OCI-LY1 (cell line): ENCODE measurements at regions not wholly inside any gene's neighbourhood (a gene's known extent, or its start where the extent isn't known, plus 50 kb on each side); places are given as distances from the start of the nearest gene placed in this dataset.
"Not testable (repeated sequence)": the region's sequence is repeated elsewhere in the genome, so short reads cannot be mapped to it uniquely, and the experiment has no call there.

Experiments
- H2AFZ ChIP-seq: fragments of 200-600 bp; sonication (generic), shearing (Covaris generic); 2 replicates; pipeline ENCODE4 v1.6.0; 2014; ENCODE audit warnings: antibody characterized with exemption, mild to moderate bottlenecking, low read length
- H3F3A ChIP-seq: fragments of 200-600 bp; sonication (generic), shearing (Covaris generic); 2 replicates; pipeline ENCODE4 v1.6.0; 2014; ENCODE audit warnings: mild to moderate bottlenecking, antibody characterized with exemption, low read length, moderate library complexity; ENCODE audit not compliant: insufficient read depth
- H3K27ac ChIP-seq: fragments of 200-600 bp; sonication (generic); 2 replicates; pipeline ENCODE4 v1.5.1; 2014; ENCODE audit warnings: low read length, mixed run types, mild to moderate bottlenecking, low read depth; ENCODE audit not compliant: poor library complexity, severe bottlenecking
- H3K27me3 ChIP-seq: fragments of 200-600 bp; sonication (generic); 2 replicates; pipeline ENCODE4 v1.6.0; 2014; ENCODE audit warnings: antibody characterized with exemption, mild to moderate bottlenecking, low read length, moderate library complexity; ENCODE audit not compliant: insufficient read depth
- H3K36me3 ChIP-seq: fragments of 200-600 bp; sonication (generic); 2 replicates; pipeline ENCODE4 v1.6.1; 2014; ENCODE audit warnings: mild to moderate bottlenecking, antibody characterized with exemption, low read length, moderate library complexity, mixed read lengths; ENCODE audit not compliant: insufficient read depth
- H3K4me1 ChIP-seq: fragments of 200-600 bp; sonication (generic); 2 replicates; pipeline ENCODE4 v1.5.1; 2014; ENCODE audit warnings: mild to moderate bottlenecking, low read length, moderate library complexity; ENCODE audit not compliant: insufficient read depth, severe bottlenecking
- H3K4me2 ChIP-seq: fragments of 200-600 bp; sonication (generic), shearing (Covaris generic); 2 replicates; pipeline ENCODE4 v1.6.1; 2014; ENCODE audit warnings: low read length
- H3K4me3 ChIP-seq: fragments of 200-600 bp; sonication (generic); 2 replicates; pipeline ENCODE4 v1.5.1; 2014; ENCODE audit warnings: low read length, low read depth, mild to moderate bottlenecking, mixed read lengths; ENCODE audit not compliant: poor library complexity, severe bottlenecking
- H3K79me2 ChIP-seq: fragments of 200-600 bp; shearing (Covaris generic); 2 replicates; pipeline ENCODE4 v1.6.1; 2016; ENCODE audit warnings: mixed run types, low read length, mixed read lengths; ENCODE audit not compliant: insufficient read depth
- H3K9ac ChIP-seq: fragments of 200-600 bp; sonication (generic), shearing (Covaris generic); 2 replicates; pipeline ENCODE4 v1.6.1; 2014; ENCODE audit warnings: mild to moderate bottlenecking, low read length, mixed read lengths
- H3K9me2 ChIP-seq: fragments of 200-600 bp; sonication (generic), shearing (Covaris generic); 2 replicates; pipeline ENCODE4 v1.6.1; 2014; ENCODE audit warnings: low read depth, mild to moderate bottlenecking, low read length, mixed read lengths
- H3K9me3 ChIP-seq: fragments of 200-600 bp; shearing (Covaris generic); 2 replicates; pipeline ENCODE4 v1.6.1; 2014; ENCODE audit warnings: low read length, mixed read lengths
- H4K20me1 ChIP-seq: fragments of 200-600 bp; sonication (generic), shearing (Covaris generic); 2 replicates; pipeline ENCODE4 v1.6.0; 2016; ENCODE audit warnings: mild to moderate bottlenecking, low read length; ENCODE audit not compliant: insufficient read depth
- CTCF ChIP-seq: fragments of 200-600 bp; sonication (generic), shearing (Covaris generic); IDR thresholded peaks from 2 replicates; pipeline ENCODE4 v1.5.1; 2017; ENCODE audit warnings: mild to moderate bottlenecking, antibody characterized with exemption, low read length, moderate library complexity, mixed read lengths
- EZH2 ChIP-seq: fragments of 200-600 bp; sonication (generic), shearing (Covaris generic); IDR thresholded peaks from 2 replicates; pipeline ENCODE4 v1.8.0; 2017; ENCODE audit warnings: borderline replicate concordance, mixed run types, mild to moderate bottlenecking, antibody characterized with exemption, low read length, moderate library complexity, mixed read lengths

GRCh38 chr2:75290600-75291150, 91.4 kb upstream of the TACR1 start:
- Histone ChIP-seq H3K79me2 (no peaks in the 10 kb centered on the region), H3K4me2 (no peak overlapping the region)

GRCh38 chr2:75289771-75290170, 90.5 kb upstream of the TACR1 start:
- H4K20me1 ChIP-seq = no peaks in the 10 kb centered on the region
- no peaks in the 10 kb centered on the region for H3K9me2 ChIP-seq
- H3K9ac ChIP-seq = no peak overlapping the region
- no peak overlapping the region for H3K27ac ChIP-seq
- no peaks in the 10 kb centered on the region for H3K36me3 ChIP-seq
- no peak overlapping the region for H3K4me2 ChIP-seq
- H3F3A ChIP-seq = no peaks in the 10 kb centered on the region
- H3K4me1 ChIP-seq = no peaks in the 10 kb centered on the region
- no peak overlapping the region for H2AFZ ChIP-seq
- H3K9me3 ChIP-seq = no peaks in the 10 kb centered on the region
- no peak overlapping the region for H3K4me3 ChIP-seq
- TF ChIP-seq EZH2 (no peak), CTCF (no peak)
- no peaks in the 10 kb centered on the region for H3K27me3 ChIP-seq
- H3K79me2 ChIP-seq = no peaks in the 10 kb centered on the region

More at GRCh38 chr2:75290600-75291150, 91.4 kb upstream of the TACR1 start:
- H3K9ac ChIP-seq = no peak overlapping the region
- H3K4me3 ChIP-seq = no peak overlapping the region
- H3F3A ChIP-seq = no peaks in the 10 kb centered on the region
- no peak overlapping the region for H2AFZ ChIP-seq
- TF ChIP-seq CTCF (no peak), EZH2 (no peak)
- H3K27me3 ChIP-seq = no peaks in the 10 kb centered on the region
- H3K9me3 ChIP-seq = no peaks in the 10 kb centered on the region
- H3K4me1 ChIP-seq = no peaks in the 10 kb centered on the region
- H3K27ac ChIP-seq = no peak overlapping the region
- no peaks in the 10 kb centered on the region for H3K9me2 ChIP-seq
- H4K20me1 ChIP-seq = no peaks in the 10 kb centered on the region
- H3K36me3 ChIP-seq = no peaks in the 10 kb centered on the region

GRCh38 chr2:75289178-75289577, 89.9 kb upstream of the TACR1 start:
- H3K27ac ChIP-seq, H3K79me2 ChIP-seq: not testable (repeated sequence)

GRCh38 chr2:75288760-75289159, 89.4 kb upstream of the TACR1 start:
- no peaks in the 10 kb centered on the region for H3K4me1 ChIP-seq
- H3K27me3 ChIP-seq = no peaks in the 10 kb centered on the region
- H3K9ac ChIP-seq = no peak overlapping the region
- no peak for TF ChIP-seq CTCF
- TF ChIP-seq EZH2 = no peak
- H3K79me2 ChIP-seq = no peaks in the 10 kb centered on the region
- H3K4me3 ChIP-seq = no peak overlapping the region
- H3K27ac ChIP-seq = no peak overlapping the region
- no peaks in the 10 kb centered on the region for H3F3A ChIP-seq
- H3K4me2 ChIP-seq = no peak overlapping the region
- no peaks in the 10 kb centered on the region for H3K9me3 ChIP-seq
- H2AFZ ChIP-seq = no peak overlapping the region
- no peaks in the 10 kb centered on the region for H4K20me1 ChIP-seq
- H3K9me2 ChIP-seq = no peaks in the 10 kb centered on the region
- H3K36me3 ChIP-seq = no peaks in the 10 kb centered on the region

More at GRCh38 chr2:75289178-75289577, 89.9 kb upstream of the TACR1 start:
- not testable (repeated sequence) for H3K4me3 ChIP-seq, H4K20me1 ChIP-seq, H3K4me2 ChIP-seq, H3K36me3 ChIP-seq, H3K9ac ChIP-seq, H3K27me3 ChIP-seq, H3K9me3 ChIP-seq, H2AFZ ChIP-seq, H3K4me1 ChIP-seq, H3K9me2 ChIP-seq, H3F3A ChIP-seq
